ES-I3 (cell line): ENCODE measurements at regions not wholly inside any gene's neighbourhood (a gene's known extent, or its start where the extent isn't known, plus 50 kb on each side); places are given as distances from the start of the nearest gene placed in this dataset.
"Not testable (repeated sequence)": the region's sequence is repeated elsewhere in the genome, so short reads cannot be mapped to it uniquely, and the experiment has no call there.

Source experiments
- H3K36me3 ChIP-seq: 2 replicates; pipeline ENCODE4 v1.6.1; 2013; ENCODE audit warnings: mild to moderate bottlenecking, low read length, control low read depth, moderate library complexity; ENCODE audit not compliant: insufficient read depth
- H3K4me1 ChIP-seq: 2 replicates; pipeline ENCODE4 v1.6.1; 2013; ENCODE audit warnings: mild to moderate bottlenecking, control low read depth, low read length; ENCODE audit not compliant: insufficient read depth
- H3K9ac ChIP-seq: 2 replicates; pipeline ENCODE4 v1.6.1; 2013; ENCODE audit warnings: low read depth, mild to moderate bottlenecking, low read length, moderate library complexity
- H3K9me3 ChIP-seq: 2 replicates; pipeline ENCODE4 v1.6.1; 2013; ENCODE audit warnings: mild to moderate bottlenecking, low read length, moderate library complexity; ENCODE audit not compliant: control insufficient read depth, insufficient read depth

DNA sequence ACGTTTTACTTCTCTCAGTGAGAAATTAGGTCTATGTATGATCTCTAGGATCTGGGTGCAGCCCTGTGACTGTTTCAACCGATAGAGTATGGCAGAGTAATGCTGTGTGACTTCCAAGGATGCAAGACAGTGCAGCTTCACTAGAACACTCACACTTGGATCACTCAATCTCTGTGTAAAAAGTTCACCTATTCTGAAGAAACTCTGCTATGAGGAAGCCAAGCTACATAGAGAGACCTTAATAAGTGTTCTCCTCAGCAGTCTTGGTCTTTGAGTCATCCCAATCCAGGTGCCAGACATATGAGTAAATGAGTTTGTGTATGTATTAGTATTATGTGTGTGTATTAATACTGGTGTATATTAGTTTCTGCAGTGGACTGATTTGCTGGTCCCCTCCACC, 335.0 kb downstream of the NR4A2 start:
- Histone ChIP-seq H3K36me3 (no peaks in the 10 kb centered on the region), H3K4me1 (no peaks in the 10 kb centered on the region), H3K9me3 (no peaks in the 10 kb centered on the region), H3K9ac (no peak overlapping the region)

- Histone ChIP-seq H3K9me3 (no peaks in the 10 kb centered on the region), H3K4me1 (no peaks in the 10 kb centered on the region), H3K36me3 (no peaks in the 10 kb centered on the region), H3K9ac (no peak overlapping the region)
These were observed 338.2 kb downstream of the NR4A2 start for GRCh38 chr2:155994315-155994714.

DNA sequence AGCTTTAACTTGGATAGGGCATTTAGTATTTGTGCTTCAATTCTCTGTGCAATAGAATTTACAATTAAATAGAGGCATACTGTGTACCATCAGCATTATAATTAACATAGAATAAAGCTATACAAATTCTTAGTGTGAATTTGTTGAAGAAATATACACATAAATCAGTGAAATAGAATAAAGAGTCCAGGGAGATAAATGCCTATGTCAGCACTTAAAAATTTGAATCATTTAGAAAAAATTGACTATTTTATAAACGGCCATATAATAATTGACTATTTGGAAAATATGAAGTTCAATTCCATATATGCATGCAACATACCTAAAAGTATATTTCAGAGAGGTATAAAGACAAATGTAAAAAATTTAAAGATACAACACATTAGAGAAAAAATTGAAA, 348.7 kb downstream of the NR4A2 start:
- Histone ChIP-seq H3K36me3 (no peaks in the 10 kb centered on the region), H3K4me1 (no peaks in the 10 kb centered on the region), H3K9ac (no peak overlapping the region), H3K9me3 (no peaks in the 10 kb centered on the region)

DNA sequence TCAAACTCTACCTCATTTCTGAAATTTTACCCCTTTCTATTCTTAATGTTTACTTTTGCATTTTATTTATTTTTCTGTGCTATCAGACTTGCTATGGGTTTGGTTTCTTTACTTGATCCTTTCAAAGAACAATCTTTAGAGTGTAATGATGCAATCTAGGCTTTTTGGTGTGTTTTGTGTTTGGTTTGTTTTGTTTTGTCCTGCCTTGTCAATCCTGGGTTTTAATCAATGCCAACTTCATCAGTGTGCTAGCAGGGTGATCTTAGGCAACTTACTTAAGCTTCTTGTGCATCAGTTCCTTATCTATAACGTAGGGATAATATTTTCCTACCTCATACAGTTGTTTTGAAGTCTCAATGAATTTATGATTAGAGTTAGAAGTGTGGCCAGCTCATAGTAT, 350.4 kb downstream of the NR4A2 start:
- Histone ChIP-seq H3K9ac (no peak overlapping the region), H3K36me3 (no peaks in the 10 kb centered on the region), H3K9me3 (no peaks in the 10 kb centered on the region), H3K4me1 (no peaks in the 10 kb centered on the region)

DNA sequence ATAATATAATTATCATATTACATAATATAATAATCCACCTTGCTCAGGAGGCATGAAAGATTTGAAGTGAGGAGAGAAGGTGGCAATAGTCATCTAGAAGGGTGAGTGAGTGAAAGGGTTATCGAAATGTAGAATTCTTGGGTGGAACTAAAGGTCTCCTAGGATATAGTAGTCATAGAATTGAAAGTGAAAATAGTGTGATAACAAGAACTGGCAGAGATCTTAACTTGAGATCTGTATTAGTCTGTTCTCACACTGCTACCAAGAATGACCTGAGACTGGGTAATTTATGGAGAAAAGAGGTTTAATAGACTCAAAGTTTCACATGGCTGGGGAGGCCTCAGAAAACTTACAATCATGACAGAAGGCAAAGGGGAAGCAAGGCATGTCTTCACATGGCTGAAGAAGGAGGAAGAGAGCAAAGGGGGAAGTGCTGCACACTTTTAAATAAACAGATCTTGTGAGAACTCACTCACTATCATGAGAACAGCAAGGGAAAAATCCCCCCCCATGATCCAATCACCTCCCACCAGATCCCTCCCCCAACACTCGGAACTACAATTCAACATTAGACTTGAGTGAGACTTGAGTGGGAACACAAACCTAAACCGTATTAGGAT, 351.5 kb downstream of the NR4A2 start:
- no peaks in the 10 kb centered on the region for H3K9me3 ChIP-seq
- no peak overlapping the region for H3K9ac ChIP-seq
- no peaks in the 10 kb centered on the region for H3K4me1 ChIP-seq
- no peaks in the 10 kb centered on the region for H3K36me3 ChIP-seq

DNA sequence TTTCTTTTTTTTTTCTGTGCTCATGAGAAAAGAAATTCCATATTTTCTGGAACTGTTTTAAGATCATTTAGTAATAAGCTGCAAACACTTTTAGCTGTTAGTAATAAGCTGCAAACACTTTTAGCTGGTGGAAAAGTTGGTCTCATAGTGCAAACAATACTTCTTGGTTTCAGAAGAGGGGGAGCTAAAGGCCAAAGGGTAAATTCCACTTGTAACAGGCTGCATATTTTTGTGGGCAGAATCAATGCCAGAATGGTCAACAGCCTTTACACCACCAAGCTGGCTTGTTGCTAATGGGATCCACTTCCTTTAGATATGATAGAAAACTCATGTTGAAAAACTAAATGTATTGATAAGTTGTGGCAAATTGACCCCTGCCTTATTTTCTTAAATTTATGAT, 356.8 kb downstream of the NR4A2 start:
- no peaks in the 10 kb centered on the region for H3K36me3 ChIP-seq
- H3K9me3 ChIP-seq: no peaks in the 10 kb centered on the region
- H3K4me1 ChIP-seq: no peaks in the 10 kb centered on the region
- H3K9ac ChIP-seq: no peak overlapping the region

GRCh38 chr2:155972916-155973315, 359.6 kb downstream of the NR4A2 start:
- Histone ChIP-seq H3K36me3 (no peaks in the 10 kb centered on the region), H3K4me1 (no peaks in the 10 kb centered on the region), H3K9me3 (no peaks in the 10 kb centered on the region), H3K9ac (no peak overlapping the region)

DNA sequence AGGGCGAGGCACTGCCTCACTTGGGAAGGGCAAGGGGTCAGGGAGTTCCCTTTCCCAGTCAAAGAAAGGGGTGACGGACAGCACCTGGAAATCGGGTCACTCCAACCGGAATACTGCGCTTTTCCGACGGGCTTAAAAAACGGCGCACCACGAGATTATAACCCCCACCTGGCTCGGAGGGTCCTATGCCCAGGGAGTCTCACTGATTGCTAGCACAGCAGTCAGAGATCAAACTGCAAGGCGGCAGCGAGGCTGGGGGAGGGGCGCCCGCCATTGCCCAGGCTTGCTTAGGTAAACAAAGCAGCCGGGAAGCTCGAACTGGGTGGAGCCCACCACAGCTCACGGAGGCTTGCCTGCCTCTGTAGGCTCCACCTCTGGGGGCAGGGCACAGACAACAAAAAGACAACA, 366.5 kb downstream of the NR4A2 start:
- H3K9ac ChIP-seq: peak overlapping the region; percentile 55
- not testable (repeated sequence) for H3K4me1 ChIP-seq, H3K36me3 ChIP-seq, H3K9me3 ChIP-seq

DNA sequence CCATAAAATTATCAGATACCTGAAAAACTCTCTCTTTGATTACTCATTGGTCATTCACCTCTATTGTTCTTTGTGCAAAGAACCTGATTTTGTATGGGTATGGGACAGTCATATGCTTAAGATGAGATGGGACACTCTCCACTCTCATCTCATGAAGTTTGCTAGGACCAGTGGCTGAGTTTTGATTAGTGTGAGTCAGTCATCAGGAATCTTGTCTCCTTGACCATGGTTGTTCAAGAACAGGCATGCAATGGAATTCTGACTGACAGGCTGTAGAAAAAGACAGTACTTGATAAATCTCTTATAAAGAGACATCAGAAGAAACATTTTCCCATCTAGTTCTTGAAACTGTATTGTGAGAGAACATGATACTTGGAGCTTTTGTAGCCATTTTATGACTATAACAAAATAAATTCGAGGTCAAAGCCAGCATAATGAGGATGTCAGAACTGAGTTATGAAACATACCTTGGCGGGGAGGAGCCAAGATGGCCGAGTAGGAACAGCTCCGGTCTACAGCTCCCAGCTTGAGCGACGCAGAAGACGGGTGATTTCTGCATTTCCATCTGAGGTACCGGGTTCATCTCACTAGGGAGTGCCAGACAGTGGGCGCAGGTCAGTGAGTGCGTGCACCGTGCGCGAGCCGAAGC, 367.0 kb downstream of the NR4A2 start:
- H3K9me3 ChIP-seq: no peaks in the 10 kb centered on the region
- H3K9ac ChIP-seq: peak overlapping the region; percentile 55
- no peaks in the 10 kb centered on the region; the same call in 1 of the 2 replicates for H3K36me3 ChIP-seq
- H3K4me1 ChIP-seq: no peaks in the 10 kb centered on the region

DNA sequence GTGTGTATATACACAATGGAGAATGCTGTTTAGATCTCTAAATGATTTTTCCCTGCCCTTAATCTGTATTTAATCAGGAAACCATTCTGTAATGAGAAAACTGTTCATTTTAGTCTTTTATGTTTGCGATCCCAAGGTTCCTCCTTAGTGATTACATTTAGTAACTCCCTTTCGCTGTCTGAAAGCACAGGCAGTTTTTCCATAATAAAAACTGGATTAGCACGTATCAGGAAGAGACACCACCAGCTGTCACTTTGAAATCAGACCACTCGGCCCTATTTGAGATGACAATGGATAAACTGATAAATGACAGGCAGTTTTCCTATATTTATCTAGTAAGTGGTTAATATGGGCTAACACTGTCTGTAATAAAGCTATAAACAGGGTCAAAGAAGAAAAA, 370.9 kb downstream of the NR4A2 start:
- H3K36me3 ChIP-seq: no peaks in the 10 kb centered on the region; the same call in 1 of the 2 replicates
- H3K9ac ChIP-seq: no peak overlapping the region
- H3K4me1 ChIP-seq: no peaks in the 10 kb centered on the region
- H3K9me3 ChIP-seq: peaks cover 2% of the 10 kb centered on the region; the same call in 1 of the 2 replicates

DNA sequence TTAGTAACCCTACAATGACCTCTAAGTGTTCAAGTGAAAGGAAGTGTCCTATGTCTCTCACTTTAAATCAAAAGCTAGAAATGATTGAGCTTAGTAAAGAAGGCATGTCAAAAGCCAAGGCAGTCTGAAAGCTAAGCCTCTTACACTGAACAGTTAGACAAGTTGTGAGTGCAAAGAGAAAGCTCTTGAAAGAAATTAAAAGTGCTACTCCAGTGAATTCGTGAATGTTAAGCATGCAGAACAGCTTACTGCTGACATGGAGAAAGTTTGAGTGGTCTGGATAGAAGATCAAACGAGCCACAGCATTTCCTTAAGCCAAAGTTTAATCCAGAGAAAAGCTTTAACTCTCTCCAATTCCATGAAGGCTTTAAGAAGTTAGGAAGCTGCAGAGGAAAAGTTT, 373.7 kb downstream of the NR4A2 start:
- Histone ChIP-seq H3K9ac (no peak overlapping the region), H3K36me3 (no peaks in the 10 kb centered on the region; the same call in 1 of the 2 replicates), H3K9me3 (peaks cover 2% of the 10 kb centered on the region; the same call in 1 of the 2 replicates), H3K4me1 (no peaks in the 10 kb centered on the region)

- no peaks in the 10 kb centered on the region for H3K4me1 ChIP-seq
- H3K9me3 ChIP-seq: no peaks in the 10 kb centered on the region
- no peak overlapping the region for H3K9ac ChIP-seq
- H3K36me3 ChIP-seq: no peaks in the 10 kb centered on the region
These were observed 385.5 kb downstream of the NR4A2 start for GRCh38 chr2:155947069-155947468.

DNA sequence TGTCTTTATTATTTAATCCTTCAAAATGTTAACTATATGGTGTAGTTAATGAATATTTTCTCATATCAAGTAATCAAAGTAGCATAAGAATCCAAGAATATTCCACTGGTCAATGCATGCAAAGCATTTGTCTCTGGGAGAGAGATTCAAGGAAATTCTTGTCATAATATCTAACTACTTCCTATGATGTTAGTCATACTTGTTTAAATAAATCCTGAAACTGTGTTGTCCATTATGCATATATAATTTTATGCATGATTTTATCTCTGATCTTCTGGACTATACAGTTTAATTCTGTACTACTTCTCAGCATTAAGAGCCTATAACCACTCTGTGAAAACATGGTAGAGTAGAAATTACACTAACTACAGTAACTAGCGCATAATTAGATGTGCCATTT, 388.3 kb downstream of the NR4A2 start:
- Histone ChIP-seq H3K9ac (no peak overlapping the region), H3K4me1 (no peaks in the 10 kb centered on the region), H3K9me3 (no peaks in the 10 kb centered on the region), H3K36me3 (no peaks in the 10 kb centered on the region)

DNA sequence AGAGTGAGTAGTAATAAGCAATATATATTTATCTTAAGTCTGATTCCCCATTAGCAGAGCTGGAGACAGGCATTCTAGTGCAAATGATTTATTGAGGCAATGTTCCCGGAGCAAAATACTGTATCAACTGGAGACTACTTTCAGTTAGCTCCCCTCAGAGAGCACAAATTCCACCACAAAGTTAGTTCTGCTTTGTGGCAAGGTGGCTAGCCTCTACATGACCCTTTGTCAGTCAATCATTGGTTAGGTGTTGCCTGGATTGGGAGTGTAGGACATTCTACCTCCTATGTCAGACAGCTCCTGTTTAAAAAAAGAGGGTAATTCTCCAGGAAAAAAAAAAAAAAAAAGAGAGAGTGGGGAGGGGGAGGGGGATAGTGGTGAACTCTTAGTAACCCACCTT, 402.2 kb downstream of the NR4A2 start:
- Histone ChIP-seq H3K9me3 (no peaks in the 10 kb centered on the region; the same call in 1 of the 2 replicates), H3K36me3 (no peaks in the 10 kb centered on the region)

DNA sequence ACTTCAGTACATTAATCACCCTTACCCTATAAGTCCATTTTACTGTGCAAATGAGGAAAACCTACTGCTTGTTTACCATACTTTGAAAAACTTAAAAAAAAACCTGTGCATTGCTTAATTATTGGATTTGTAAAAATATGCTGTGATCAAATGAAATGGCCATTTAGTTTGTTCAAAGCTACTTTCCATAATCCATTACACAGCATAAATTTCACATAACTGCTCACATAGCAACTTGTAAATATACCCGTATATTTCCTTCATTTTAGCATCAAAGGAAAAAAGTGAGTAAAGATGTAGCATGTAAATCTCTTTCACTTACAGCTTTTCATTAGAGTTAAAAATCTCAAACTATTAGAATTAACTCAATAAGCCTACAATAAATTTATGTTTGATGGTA, 415.1 kb downstream of the NR4A2 start:
- no peak overlapping the region for H3K9ac ChIP-seq
- no peaks in the 10 kb centered on the region for H3K36me3 ChIP-seq
- H3K9me3 ChIP-seq: no peaks in the 10 kb centered on the region
- no peaks in the 10 kb centered on the region for H3K4me1 ChIP-seq

More for the DNA sequence above, 402.2 kb downstream of the NR4A2 start:
- Histone ChIP-seq H3K4me1 (peaks cover 9% of the 10 kb centered on the region; the same call in 1 of the 2 replicates), H3K9ac (no peak overlapping the region)
